HG03520 (cell line): ENCODE measurements at regions not wholly inside any gene's neighbourhood (a gene's known extent, or its start where the extent isn't known, plus 50 kb on each side); places are given as distances from the start of the nearest gene placed in this dataset.

Experiments
- ATAC-seq: cut with Tn5 transposase; IDR thresholded peaks from one replicate; pipeline ENCODE4 v1.9.1; 2021; ENCODE audit warnings: mild to moderate bottlenecking, moderate library complexity; ENCODE audit not compliant: unreplicated experiment

DNA sequence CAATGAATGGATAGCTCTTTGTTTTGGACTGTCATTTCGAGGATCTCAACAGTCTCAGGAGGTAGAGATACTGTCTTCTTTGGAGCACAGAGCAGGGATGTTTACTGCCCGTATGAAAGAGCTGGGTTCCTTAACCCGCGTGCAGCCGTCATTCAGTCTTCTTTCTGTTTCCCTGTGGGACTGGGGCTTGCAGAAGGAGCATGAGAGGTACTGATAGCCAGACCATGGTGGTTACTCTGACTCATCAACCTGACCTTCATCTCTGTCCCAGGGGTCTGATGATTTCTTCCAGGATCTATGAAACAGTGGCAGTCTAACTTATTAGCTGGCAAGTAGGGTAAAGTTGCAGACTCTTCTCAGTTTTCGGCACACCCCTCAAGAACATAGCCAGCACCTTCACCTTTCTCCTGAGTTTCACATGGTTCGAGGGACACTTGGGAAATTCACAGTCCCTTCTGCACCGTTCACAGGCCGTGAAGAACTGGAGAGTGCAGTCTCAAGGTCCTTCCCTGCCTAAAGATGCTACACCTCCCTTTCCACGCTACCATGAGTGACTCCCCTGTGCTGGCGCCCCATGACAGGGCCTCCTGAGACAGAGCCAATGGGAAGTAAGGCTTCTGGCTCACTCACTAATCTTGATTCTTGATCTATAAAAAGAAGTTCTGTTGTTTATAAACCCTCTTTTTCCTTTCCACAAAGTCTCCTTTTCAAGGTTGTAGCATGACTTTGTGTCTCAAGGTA, 226.2 kb downstream of the MC4R start:
- peak; percentile 78 for ATAC-seq

DNA sequence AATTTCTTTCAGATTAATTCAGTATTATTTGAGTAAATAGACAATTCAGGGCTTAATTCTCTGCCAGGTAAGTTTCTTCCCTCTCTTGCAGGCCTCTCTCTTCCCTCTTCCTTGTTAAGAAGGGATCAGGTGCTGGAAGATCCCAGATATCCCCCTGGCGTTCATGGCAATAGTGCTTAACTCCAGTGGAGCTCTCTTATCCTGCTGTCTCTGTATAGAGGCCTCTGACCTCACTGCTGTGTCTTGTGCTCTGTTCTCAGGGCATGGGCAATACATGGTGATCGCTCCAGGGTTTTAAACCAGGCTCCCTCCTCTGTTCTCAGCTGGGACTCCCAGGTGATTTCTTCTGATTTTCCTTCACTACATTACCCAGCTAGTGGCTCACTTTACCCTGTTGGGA, 226.8 kb downstream of the MC4R start:
- peak; percentile 19 for ATAC-seq

DNA sequence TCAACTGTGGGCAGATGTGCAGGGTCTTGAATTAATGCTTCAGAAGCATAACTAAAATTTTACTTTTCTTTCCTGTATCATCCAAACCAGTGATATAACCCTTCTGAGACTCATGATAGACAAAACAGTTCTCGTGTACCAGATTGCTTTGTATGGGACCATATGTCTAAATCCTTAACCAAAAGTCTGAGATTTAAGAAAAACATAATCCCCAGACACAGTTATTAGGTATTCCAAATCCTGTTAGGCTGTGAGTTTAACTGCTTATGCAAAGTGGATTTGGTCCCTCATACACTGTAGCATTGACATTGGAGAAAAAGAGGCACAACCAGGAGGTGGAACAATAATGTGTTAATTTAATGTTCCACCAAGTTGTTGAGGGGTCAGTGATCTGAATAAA, 235.0 kb downstream of the PMAIP1 start:
- ATAC-seq = no peak

DNA sequence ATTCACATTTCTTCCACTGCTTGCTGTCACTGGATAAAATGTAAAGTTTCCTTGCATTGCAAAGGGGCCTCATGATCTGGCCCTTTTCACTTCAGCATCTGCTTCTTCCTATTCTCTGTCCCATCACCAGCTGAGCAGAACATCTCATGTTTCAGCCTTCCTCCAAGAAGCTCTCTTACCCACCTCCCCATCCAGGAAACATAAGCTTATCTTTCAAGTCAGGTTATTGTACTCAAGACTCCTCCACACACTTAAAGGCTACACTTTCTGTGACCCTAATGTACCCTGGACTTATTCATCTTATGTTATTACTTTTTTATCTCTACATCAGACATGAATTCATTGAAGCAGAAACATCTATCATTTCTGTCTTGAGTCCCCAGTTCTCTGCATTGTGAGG, 230.5 kb downstream of the PMAIP1 start:
- no peak for ATAC-seq

DNA sequence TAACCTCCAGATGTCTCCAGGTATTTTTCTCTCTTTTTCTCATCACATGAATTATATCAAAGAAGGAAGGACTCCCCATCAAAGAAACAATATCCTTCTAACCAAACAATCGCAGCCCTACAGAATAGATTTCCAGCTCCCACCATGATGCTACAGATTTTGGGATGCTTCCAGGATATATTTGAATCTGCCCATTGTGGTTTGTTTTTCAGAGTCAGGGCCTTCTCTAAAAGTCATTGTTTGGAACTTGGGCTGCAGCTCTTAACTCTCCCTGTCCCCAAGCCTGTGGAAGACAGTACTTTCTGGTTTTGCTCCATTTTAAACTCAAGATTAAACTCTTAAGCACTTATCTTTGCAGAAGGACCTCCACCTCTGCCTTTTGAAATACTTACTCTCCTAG, 223.2 kb downstream of the PMAIP1 start:
- ATAC-seq = no peak

DNA sequence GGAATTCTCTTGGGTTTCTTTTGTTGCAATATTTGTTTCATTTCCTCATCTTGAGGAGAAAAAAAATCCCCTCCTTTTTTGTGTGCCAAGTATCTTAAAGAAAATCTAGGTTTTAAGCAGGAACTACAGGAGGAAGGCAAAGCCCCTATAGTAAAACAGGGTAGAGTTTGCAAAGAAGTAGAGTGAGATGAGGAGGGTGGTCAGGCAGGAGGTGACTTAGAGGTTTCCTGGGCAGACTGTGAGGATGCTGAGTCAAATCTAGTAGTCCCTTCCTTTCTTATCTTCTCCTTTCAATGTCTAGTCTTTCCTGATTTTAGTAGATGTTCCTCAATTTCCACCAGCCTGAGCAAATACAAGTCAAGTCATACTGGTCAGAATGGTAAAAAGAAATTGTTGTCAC, 222.5 kb downstream of the PMAIP1 start:
- no peak for ATAC-seq

DNA sequence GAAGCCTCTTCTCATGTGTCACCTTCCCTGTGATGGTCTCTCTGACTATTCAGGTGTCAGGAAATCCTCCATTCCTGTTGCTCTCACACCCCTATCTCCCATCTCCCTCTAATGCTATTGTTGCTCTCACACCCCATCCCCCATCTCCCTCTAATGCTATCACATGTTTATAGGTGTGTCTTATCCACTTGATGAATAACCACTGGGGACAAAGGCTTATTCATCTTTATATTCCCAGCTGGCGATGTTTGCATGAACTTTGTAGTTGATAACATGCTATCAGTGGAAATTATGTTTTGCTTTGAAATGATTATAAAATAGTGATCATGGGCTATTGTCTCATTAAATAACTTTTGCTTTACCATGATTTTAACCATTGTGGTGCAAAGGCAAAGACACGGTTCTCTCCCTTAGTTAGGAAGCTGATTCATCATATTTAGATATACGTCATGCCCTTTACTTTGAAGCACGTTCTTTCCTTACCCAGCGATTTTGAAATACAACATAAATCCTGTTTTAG, 220.5 kb downstream of the PMAIP1 start:
- no peak for ATAC-seq

DNA sequence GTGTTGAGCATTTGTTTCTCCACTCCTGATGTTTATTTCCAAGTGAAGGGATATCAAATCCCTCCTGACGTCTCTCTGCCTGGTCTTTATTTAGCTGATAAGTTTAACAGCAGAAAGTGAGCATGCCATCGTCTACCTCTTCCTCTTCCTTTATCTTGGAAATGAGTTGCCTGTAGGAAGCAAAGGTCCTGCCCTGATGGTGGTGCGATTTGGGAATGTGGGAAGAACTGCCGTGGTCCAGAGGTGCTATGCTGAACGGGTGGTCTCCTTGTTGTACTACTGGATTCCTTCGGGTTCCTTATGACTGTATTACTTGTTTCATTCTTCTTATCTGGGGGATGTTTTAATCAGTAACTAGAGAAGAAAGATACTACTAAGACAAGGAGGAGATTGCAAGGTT, 217.5 kb downstream of the PMAIP1 start:
- ATAC-seq = no peak

DNA sequence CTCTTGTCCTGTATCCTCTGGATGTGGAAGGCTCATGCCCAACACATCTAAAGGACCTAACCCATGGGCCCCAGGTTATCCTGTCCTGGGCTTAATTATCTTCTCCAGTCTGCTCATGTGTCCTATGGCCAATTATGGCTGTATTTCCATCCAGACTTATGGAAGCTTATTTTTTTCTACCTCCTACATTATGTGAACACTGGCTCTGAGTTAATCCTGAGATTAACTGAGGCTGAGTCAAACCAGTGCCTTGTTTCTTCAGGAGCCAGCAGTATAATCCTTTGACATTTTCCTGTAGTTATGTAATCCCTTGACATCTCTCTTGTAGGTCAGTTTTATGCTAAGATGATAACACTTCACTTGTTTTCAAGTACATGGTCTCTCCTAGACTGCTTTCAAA, 213.6 kb downstream of the PMAIP1 start:
- ATAC-seq = no peak

DNA sequence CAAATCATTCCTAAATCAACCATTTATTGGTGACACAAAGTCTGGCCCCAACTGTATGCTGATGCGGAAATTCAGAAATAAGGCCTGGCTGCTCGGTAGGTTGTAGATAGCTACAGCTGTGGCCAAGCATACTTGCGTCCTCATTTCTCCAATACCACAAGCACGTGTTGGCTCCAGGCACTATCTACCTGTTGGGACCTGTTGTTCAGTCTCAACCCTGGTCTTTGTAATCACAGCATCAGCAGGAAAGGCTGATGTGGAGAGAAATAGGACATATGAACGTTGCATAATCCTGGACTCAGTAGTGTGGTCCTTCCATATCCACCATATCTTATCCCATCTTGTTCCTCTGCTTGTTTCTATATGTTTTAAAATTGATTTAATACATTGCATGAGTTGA, 212.6 kb downstream of the PMAIP1 start:
- no peak for ATAC-seq

DNA sequence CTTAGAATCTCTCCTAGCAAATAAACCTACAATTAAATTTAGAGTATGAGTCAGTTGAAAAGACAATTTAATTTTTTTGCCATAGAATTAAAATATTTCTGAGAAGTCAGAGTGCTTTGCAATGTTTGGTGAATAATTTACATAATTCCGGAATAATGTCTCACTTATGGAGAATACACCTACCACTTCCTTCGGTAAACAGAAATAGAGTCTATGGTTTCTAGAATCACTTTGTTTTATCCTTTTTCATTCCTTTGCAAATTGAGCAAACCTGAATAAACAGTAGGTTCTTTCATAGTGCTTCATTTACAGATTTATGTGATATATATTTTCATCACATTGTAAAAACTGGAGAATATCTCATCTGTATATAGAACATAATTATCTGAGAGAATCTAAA, 211.7 kb downstream of the PMAIP1 start:
- ATAC-seq = no peak

DNA sequence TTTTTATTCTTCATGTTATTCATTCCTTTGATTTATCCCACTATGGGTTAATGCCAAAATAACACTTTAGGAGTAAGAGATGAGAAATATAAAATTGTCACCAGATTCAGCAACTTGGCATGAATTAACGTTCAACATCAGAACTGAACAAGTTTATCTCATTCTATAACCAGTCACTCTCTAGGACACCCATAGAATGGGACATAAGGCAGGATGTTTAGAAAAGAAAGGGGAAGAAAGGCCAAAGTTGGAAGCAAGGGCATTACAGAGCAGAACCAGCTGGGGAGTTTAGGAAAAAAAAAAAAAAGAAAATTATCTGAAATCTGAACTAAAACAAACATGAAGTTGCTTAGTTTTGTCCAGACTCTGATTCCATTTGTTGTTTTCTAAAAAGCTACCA, 211.0 kb downstream of the PMAIP1 start:
- ATAC-seq = no peak

DNA sequence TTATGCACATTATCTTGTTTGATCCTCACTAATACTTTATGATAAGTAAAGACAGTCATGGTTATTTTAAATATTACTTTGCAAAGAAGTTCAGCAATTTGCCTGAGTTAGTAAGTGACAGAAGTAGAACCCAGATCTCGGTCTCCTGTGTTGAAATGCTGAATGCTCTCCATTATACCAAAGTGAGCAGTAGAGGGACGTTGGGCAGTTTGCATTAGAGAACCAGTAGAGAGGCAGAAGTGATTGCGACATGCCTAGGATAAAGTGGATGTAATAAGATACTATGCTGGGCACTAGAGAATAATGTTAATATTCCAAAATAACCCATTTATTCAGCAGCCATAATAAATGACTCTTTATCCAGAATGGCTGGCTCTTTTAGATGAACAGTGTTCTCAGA, 201.0 kb downstream of the PMAIP1 start:
- ATAC-seq = no peak

DNA sequence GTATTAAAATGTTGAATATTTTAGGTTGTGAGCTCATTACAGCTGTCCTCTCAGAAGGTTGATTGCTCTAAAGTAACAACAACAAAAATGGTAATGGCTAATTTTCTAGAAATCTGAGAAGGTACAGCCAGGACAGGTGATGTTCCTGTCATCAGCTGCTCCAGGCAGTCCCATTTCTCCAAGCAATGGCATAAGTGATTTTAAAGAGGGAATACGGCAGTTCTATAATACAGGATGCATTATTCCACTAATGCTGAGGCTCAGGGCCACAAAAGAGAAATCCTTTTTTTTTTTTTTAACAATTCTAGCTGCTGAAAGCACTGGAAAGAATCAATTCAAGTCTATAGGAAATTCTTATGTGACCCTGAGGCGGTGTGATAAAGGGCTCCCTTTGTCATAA, 199.9 kb downstream of the PMAIP1 start:
- ATAC-seq = no peak

DNA sequence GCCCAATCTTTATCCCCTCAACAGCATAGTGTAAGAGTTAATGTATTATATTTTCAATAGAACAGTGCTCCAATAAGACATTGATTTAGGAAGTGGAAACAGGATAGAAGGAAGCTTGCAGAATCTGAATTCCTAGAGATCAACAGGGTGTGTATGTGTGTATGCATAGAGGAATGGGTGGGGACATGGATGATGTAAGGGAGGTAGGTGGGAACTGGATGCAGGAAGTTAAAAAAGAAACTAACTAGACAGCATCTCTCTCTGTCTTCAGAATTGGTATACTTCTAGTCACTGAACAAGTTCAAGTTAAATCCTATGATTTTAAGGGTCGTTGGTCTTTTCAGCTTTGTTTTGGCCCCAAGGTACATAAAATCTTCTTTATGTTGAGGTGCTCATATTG, 196.6 kb downstream of the PMAIP1 start:
- no peak for ATAC-seq

DNA sequence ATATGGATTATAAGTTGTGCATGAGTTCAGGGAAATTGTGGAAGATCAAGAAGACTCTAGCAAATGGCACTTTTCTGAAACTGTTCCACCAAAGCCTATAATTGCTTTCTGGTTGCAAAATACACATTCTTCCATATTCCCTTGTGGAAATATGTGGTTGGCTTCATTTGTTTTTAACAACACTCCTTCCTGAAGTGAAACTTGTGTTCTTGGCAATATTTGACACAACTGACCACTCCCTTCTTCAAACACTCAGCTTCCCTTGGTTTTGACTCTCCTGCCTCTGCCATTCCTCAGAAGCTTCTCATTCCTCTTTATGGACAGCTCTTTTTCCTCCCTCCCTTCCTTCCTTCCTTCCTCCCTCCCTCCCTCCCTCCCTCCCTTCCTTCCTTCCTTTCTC, 192.3 kb downstream of the PMAIP1 start:
- ATAC-seq = no peak

DNA sequence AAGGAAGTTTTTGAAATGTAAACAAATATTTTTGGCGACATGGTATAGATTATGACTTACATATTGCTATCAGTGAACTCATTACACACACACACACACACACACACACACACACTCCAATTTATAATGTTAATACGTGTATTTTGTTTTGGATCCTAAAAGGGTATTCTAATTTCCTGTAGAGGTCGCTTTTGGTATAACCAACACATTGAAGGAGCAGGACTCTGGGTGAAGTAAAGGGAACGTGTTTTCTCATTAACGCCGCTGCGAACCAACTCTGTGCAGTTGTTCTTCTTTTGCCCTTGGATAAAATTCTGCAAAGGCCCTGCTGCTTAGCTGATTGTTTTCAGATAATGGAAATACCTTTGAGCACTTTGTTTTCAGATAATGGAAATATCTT, 190.4 kb downstream of the PMAIP1 start:
- ATAC-seq = peak; percentile 48

DNA sequence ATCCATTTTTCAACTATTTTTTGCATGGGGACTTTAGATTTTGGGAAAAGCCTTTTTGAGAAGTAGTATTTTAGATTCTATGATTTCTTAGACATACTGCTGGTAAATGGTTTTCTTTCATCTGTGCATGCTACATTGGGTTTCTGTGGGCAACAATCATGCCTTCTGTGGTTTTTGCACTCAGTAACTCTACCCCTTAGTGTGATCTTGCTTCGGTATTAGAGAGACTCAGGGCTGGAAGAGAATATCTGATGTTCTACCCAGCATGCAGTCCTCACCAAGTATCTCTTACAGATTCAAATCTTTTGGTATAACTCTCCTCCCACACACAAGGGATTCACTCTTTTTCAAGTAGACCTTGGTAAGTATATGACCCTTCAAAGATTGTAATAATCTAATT, 183.0 kb downstream of the PMAIP1 start:
- ATAC-seq = no peak

DNA sequence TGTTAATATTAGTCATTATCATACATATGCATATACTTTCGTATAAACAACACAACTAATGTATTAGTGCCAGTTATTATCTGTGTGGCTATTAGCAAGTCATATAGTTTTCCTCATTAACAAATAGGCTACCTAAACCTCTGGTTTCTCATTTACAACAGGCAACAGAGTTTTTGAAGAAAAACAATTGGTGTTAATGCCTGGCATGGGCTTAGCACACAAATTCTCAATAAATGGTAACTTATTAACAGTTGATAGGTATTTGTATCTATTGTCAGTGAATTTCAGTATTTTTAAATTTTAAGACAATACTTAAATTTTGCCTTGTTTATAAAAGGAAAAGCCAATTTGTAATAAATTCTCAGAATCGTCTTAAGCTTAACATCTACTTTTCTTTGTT, 182.5 kb downstream of the PMAIP1 start:
- no peak for ATAC-seq

DNA sequence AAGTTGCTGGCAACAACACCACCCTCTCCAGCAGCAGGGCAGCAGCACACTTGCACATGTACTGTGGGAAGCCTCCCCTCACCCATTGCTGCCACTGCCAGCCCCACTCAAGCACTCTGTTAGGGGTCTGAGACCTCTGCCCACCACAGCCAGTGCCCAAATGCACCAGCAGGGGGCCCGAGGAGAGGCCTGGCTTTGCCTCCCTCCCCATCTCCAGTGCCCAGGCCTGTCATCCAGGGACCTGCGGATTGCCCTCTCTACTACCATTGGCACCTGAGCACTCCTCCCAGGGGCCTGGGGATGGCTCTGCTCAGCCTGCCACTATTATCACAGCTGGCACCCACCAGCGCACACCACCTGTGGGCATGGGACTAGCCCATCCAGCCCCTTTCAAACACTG, 175.7 kb downstream of the PMAIP1 start:
- ATAC-seq = no peak

DNA sequence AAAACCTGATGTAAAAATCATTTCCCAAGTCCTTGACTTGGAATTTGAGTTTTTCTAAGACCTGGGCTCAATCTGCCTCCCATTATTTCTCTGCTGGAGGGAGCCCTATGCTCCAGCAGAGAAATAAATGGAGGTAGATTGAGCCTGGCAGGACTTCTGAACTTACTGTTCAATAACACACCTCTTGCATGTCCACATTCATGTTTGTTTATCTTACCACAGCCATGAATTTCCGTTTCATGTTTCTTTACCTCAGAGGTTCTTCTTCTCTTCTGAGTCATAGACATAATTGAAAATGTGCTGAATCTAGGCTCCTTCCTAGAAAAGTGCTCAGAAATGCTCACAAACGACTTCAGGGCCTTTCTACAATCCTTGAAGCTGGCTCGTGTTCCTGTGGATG, 170.8 kb downstream of the PMAIP1 start:
- ATAC-seq = no peak

DNA sequence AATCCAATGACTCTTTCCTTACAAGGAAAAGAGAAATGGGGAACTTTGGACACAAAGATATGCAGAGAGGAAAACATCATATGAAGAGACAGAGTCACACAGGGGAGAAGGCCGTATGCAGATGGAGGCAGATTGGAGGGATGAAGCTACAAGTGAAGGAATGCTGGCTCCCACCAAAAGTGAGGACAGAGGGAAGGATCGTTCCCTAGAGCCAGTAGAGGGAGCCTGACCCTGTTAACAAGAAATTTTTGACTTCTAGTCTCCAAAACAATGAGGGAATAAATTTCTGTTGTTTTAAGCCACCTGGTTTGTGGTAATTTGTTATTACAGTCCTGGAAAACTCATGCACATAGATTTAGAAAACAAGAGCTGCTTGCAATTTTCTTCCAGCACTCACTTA, 169.3 kb downstream of the PMAIP1 start:
- ATAC-seq = no peak
